Smooth muscle cell (in vitro differentiated cells): ENCODE measurements at regions not wholly inside any gene's neighbourhood (a gene's known extent, or its start where the extent isn't known, plus 50 kb on each side); places are given as distances from the start of the nearest gene placed in this dataset.

ENCODE experiments used
- DNase-seq: peaks from one replicate; lab custom pipeline; 2025; ENCODE audit not compliant: unreplicated experiment; lab: John Stamatoyannopoulos, UW
- H2AFZ ChIP-seq: fragments of 200-600 bp; sonication (generic); 2 replicates; pipeline ENCODE4 v1.6.0; 2016; ENCODE audit warnings: antibody characterized with exemption, low read depth, mild to moderate bottlenecking
- H3F3A ChIP-seq: fragments of 200-600 bp; sonication (generic); 2 replicates; pipeline ENCODE4 v1.6.0; 2017; ENCODE audit warnings: antibody characterized with exemption, low read depth
- H3K27ac ChIP-seq: fragments of 200-600 bp; sonication (generic); 2 replicates; pipeline ENCODE4 v1.5.1; 2016; ENCODE audit warnings: low read depth, mild to moderate bottlenecking
- H3K27me3 ChIP-seq: fragments of 200-600 bp; sonication (generic); 2 replicates; pipeline ENCODE4 v1.6.1; 2016; ENCODE audit warnings: low read depth, mild to moderate bottlenecking
- H3K36me3 ChIP-seq: fragments of 200-600 bp; sonication (generic); 2 replicates; pipeline ENCODE4 v1.5.1; 2016; ENCODE audit warnings: low read depth
- H3K4me1 ChIP-seq: fragments of 200-600 bp; sonication (generic); 2 replicates; pipeline ENCODE4 v1.5.1; 2016; ENCODE audit warnings: low read depth
- H3K4me2 ChIP-seq: fragments of 200-600 bp; sonication (generic); 2 replicates; pipeline ENCODE4 v1.6.0; 2016; ENCODE audit warnings: mild to moderate bottlenecking
- H3K4me3 ChIP-seq: fragments of 200-600 bp; sonication (generic); 2 replicates; pipeline ENCODE4 v1.5.1; 2016; ENCODE audit warnings: mild to moderate bottlenecking
- H3K79me2 ChIP-seq: fragments of 200-600 bp; sonication (generic); 2 replicates; pipeline ENCODE4 v1.6.0; 2016; ENCODE audit warnings: low read depth, mild to moderate bottlenecking
- H3K9ac ChIP-seq: fragments of 200-600 bp; sonication (generic); 2 replicates; pipeline ENCODE4 v1.6.0; 2016; ENCODE audit warnings: low read depth
- H3K9me3 ChIP-seq: fragments of 200-600 bp; sonication (generic); replicated peaks from 2 replicates; pipeline ENCODE4 v1.5.1; 2016; ENCODE audit warnings: low read depth
- H4K20me1 ChIP-seq: fragments of 200-600 bp; sonication (generic); 2 replicates; pipeline ENCODE4 v1.6.0; 2016; ENCODE audit warnings: low read depth
- CTCF ChIP-seq: fragments of 200-600 bp; sonication (generic); IDR thresholded peaks from 2 replicates; pipeline ENCODE4 v1.5.1; 2017; ENCODE audit warnings: borderline replicate concordance, mild to moderate bottlenecking, antibody characterized with exemption; ENCODE audit not compliant: insufficient read depth, poor library complexity, severe bottlenecking
- WGBS: methylation state at CpG from one replicate; pipeline ENCODE4 v1.1.7; 2016; ENCODE audit warnings: low lambda C conversion rate; 5-methylcytosine and 5-hydroxymethylcytosine counted together

- H3K36me3 ChIP-seq = no peaks in the 10 kb centered on the region
- no peak overlapping the region for H3K27ac ChIP-seq
- H3F3A ChIP-seq = no peaks in the 10 kb centered on the region
- H3K79me2 ChIP-seq = no peaks in the 10 kb centered on the region
- H3K4me2 ChIP-seq = no peak overlapping the region
- H4K20me1 ChIP-seq = no peaks in the 10 kb centered on the region
- DNase-seq = no peak
- H3K4me1 ChIP-seq = no peaks in the 10 kb centered on the region
- H3K4me3 ChIP-seq = no peak overlapping the region
- H3K27me3 ChIP-seq = no peaks in the 10 kb centered on the region
- no peaks in the 10 kb centered on the region for H3K9me3 ChIP-seq
- WGBS = 95% methylated on average over 12 of the region's 12 CpGs
- no peak overlapping the region for H2AFZ ChIP-seq
- TF ChIP-seq CTCF = no peak
- H3K9ac ChIP-seq = no peak overlapping the region
These were observed 1319.1 kb downstream of the REEP3 start for GRCh38 chr10:64840341-64840740.

- no peak for TF ChIP-seq CTCF
- WGBS = 93% methylated on average over 2 of the region's 2 CpGs
- DNase-seq = no peak
- H3K79me2 ChIP-seq = no peaks in the 10 kb centered on the region
- no peak overlapping the region for H3K9ac ChIP-seq
- H3K9me3 ChIP-seq = no peaks in the 10 kb centered on the region
- H3K4me3 ChIP-seq = no peak overlapping the region
- no peaks in the 10 kb centered on the region for H3K36me3 ChIP-seq
- no peaks in the 10 kb centered on the region for H4K20me1 ChIP-seq
- H3K4me1 ChIP-seq = no peaks in the 10 kb centered on the region
- no peak overlapping the region for H3K4me2 ChIP-seq
- H2AFZ ChIP-seq = no peak overlapping the region
- H3F3A ChIP-seq = no peaks in the 10 kb centered on the region
- H3K27me3 ChIP-seq = no peaks in the 10 kb centered on the region
- H3K27ac ChIP-seq = no peak overlapping the region
These were observed 1325.5 kb downstream of the REEP3 start for GRCh38 chr10:64846700-64847099.

GRCh38 chr10:64855941-64856340, 1334.7 kb downstream of the REEP3 start:
- no peak for TF ChIP-seq CTCF
- H2AFZ ChIP-seq = no peak overlapping the region
- no peaks in the 10 kb centered on the region for H3F3A ChIP-seq
- H3K27me3 ChIP-seq = no peaks in the 10 kb centered on the region
- no peak overlapping the region for H3K4me2 ChIP-seq
- no peaks in the 10 kb centered on the region for H3K4me1 ChIP-seq
- no peaks in the 10 kb centered on the region for H3K36me3 ChIP-seq
- no peak overlapping the region for H3K9ac ChIP-seq
- WGBS = 73% methylated on average over 2 of the region's 2 CpGs
- DNase-seq = no peak
- no peaks in the 10 kb centered on the region for H4K20me1 ChIP-seq
- no peaks in the 10 kb centered on the region for H3K9me3 ChIP-seq
- H3K4me3 ChIP-seq = no peak overlapping the region
- no peaks in the 10 kb centered on the region for H3K79me2 ChIP-seq
- no peak overlapping the region for H3K27ac ChIP-seq

- Histone ChIP-seq H3K27me3 (no peaks in the 10 kb centered on the region), H3K79me2 (no peaks in the 10 kb centered on the region), H3K4me3 (no peak overlapping the region), H3K27ac (no peak overlapping the region), H3K36me3 (no peaks in the 10 kb centered on the region), H3K9ac (no peak overlapping the region), H4K20me1 (no peaks in the 10 kb centered on the region), H3K4me1 (no peaks in the 10 kb centered on the region), H3K9me3 (no peaks in the 10 kb centered on the region), H3F3A (no peaks in the 10 kb centered on the region), H2AFZ (no peak overlapping the region), H3K4me2 (no peak overlapping the region)
- no peak for TF ChIP-seq CTCF
- 75% methylated on average over 2 of the region's 2 CpGs for WGBS
- no peak for DNase-seq
These were observed 1338.7 kb downstream of the REEP3 start for GRCh38 chr10:64859911-64860310.
